Caco-2 (cell line): ENCODE measurements at regions not wholly inside any gene's neighbourhood (a gene's known extent, or its start where the extent isn't known, plus 50 kb on each side); places are given as distances from the start of the nearest gene placed in this dataset.

Source experiments
- BruUV-seq: library from RNA; stranded (reverse); fragments of 400-500 nt; replicated peaks from 2 replicates; lab custom pipeline; 2021; lab: Mats Ljungman, UMichigan
- CTCF ChIA-PET: fragments of 300-600 bp; sonication (Branson Sonifier 250); formaldehyde crosslinking; loops from one replicate; lab custom pipeline; 2022; ENCODE audit warnings: antibody characterized with exemption; lab: Charles Lee
- POLR2A ChIA-PET: fragments of 300-600 bp; sonication (Branson Sonifier 250); formaldehyde crosslinking; loops from one replicate; lab custom pipeline; 2022; ENCODE audit warnings: antibody characterized with exemption; lab: Charles Lee
- DNase-seq, 2 experiments: peaks; one replicate each; pipeline versions ENCODE4 v3.0.0 to v3.0.0-alpha.2; 2020 to 2022
- H3K27me3 ChIP-seq: replicated peaks from 2 replicates; pipeline ENCODE4 v1.6.0; 2011; ENCODE audit warnings: low read length; ENCODE audit not compliant: control insufficient read depth, insufficient read depth
- H3K36me3 ChIP-seq: 2 replicates; pipeline ENCODE4 v1.5.1; 2011; ENCODE audit warnings: low read length; ENCODE audit not compliant: control insufficient read depth, insufficient read depth
- H3K4me1 ChIP-seq: fragments of 250-450 bp; sonication (Bioruptor Pico); 2 replicates; pipeline ENCODE4 v1.5.1; 2020; ENCODE audit warnings: mild to moderate bottlenecking
- H3K4me3 ChIP-seq: 2 replicates; pipeline ENCODE4 v1.5.1; 2011; ENCODE audit warnings: low read depth, mild to moderate bottlenecking, control low read depth, low read length
- H3K9me3 ChIP-seq: fragments of 250-450 bp; sonication (Bioruptor Pico); 2 replicates; pipeline ENCODE4 v1.5.1; 2020; ENCODE audit warnings: mild to moderate bottlenecking, moderate library complexity
- H3K27ac Mint-ChIP-seq: one replicate; pipeline ENCODE4 v1.8.0; 2022; ENCODE audit warnings: mixed read lengths; ENCODE audit not compliant: unreplicated experiment
- H3K27me3 Mint-ChIP-seq: one replicate; pipeline ENCODE4 v1.8.0; 2022; ENCODE audit warnings: mixed read lengths; ENCODE audit not compliant: insufficient read depth, unreplicated experiment
- H3K36me3 Mint-ChIP-seq: one replicate; pipeline ENCODE4 v1.8.0; 2022; ENCODE audit warnings: mild to moderate bottlenecking, mixed read lengths; ENCODE audit not compliant: insufficient read depth, unreplicated experiment
- H3K4me1 Mint-ChIP-seq: one replicate; pipeline ENCODE4 v1.8.0; 2022; ENCODE audit warnings: low read depth, mixed read lengths; ENCODE audit not compliant: unreplicated experiment
- H3K4me3 Mint-ChIP-seq: one replicate; pipeline ENCODE4 v1.8.0; 2022; ENCODE audit warnings: mild to moderate bottlenecking, moderate library complexity, mixed read lengths; ENCODE audit not compliant: unreplicated experiment
- H3K9me3 Mint-ChIP-seq: one replicate; pipeline ENCODE4 v1.8.0; 2022; ENCODE audit warnings: mixed read lengths; ENCODE audit not compliant: unreplicated experiment
- CTCF ChIP-seq, 2 experiments: fragments of 200-600 bp in 1 of 2; IDR thresholded peaks; 1 replicate in 1 of 2; 2 replicates in 1 of 2; pipeline versions ENCODE4 v1.5.1 to v1.8.0; 2011 to 2022; ENCODE audit warnings: antibody characterized with exemption in 1 of 2, control low read depth in 1 of 2, inconsistent platforms in 1 of 2, low read depth in 1 of 2, low read length in 1 of 2, mild to moderate bottlenecking in 1 of 2, moderate library complexity in 1 of 2; ENCODE audit not compliant: insufficient read depth in 1 of 2, severe bottlenecking in 1 of 2, unreplicated experiment in 1 of 2
- intact Hi-C: fragments of 100-400 bp; cut with micrococcal nuclease; formaldehyde crosslinking; loops from one replicate; pipeline ENCODE4 v1.10.0; 2022; ENCODE audit not compliant: unreplicated experiment

- CTCF ChIA-PET: no interaction called here
- Histone ChIP-seq H3K4me1 (no peaks in the 10 kb centered on the region), H3K9me3 (no peaks in the 10 kb centered on the region), H3K36me3 (no peaks in the 10 kb centered on the region), H3K27me3 (no peaks in the 10 kb centered on the region), H3K4me3 (no peak overlapping the region)
- DNase-seq: no peak
- intact Hi-C loops: no loop called here
- H3K27ac Mint-ChIP-seq: no peak overlapping the region
- BruUV-seq: no TSS peak
- H3K36me3 Mint-ChIP-seq: no peaks in the 10 kb centered on the region
- POLR2A ChIA-PET: no interaction called here
- H3K4me1 Mint-ChIP-seq: no peaks in the 10 kb centered on the region
- H3K4me3 Mint-ChIP-seq: no peak overlapping the region
- no peaks in the 10 kb centered on the region for H3K27me3 Mint-ChIP-seq
- TF ChIP-seq CTCF (IDR thresholded peaks at IDR 0.05; ENCODE audit: insufficient read depth in 1 of 2, low read depth in 1 of 2, low read length in 1 of 2, severe bottlenecking in 1 of 2, unreplicated experiment in 1 of 2): no peak
- H3K9me3 Mint-ChIP-seq: no peaks in the 10 kb centered on the region
These were observed 696.5 kb upstream of the PTBP2 start for GRCh38 chr1:96025062-96025461.

GRCh38 chr1:96028071-96028470 is 693.5 kb upstream of the PTBP2 start:
- Mint-ChIP-seq H3K4me3 (no peak overlapping the region), H3K27ac (no peak overlapping the region), H3K4me1 (no peaks in the 10 kb centered on the region), H3K36me3 (no peaks in the 10 kb centered on the region), H3K27me3 (peaks cover 3% of the 10 kb centered on the region), H3K9me3 (no peaks in the 10 kb centered on the region)
- intact Hi-C loops: no loop called here
- no peak overlapping the region for H3K4me3 ChIP-seq
- no peaks in the 10 kb centered on the region for H3K27me3 ChIP-seq
- no TSS peak for BruUV-seq
- TF ChIP-seq CTCF (IDR thresholded peaks at IDR 0.05; ENCODE audit: insufficient read depth in 1 of 2, low read depth in 1 of 2, low read length in 1 of 2, severe bottlenecking in 1 of 2, unreplicated experiment in 1 of 2): no peak
- ChIA-PET CTCF (no interaction called here), POLR2A (no interaction called here)
- no peaks in the 10 kb centered on the region for H3K4me1 ChIP-seq
- no peak for DNase-seq
- H3K36me3 ChIP-seq: no peaks in the 10 kb centered on the region
- no peaks in the 10 kb centered on the region for H3K9me3 ChIP-seq

DNA sequence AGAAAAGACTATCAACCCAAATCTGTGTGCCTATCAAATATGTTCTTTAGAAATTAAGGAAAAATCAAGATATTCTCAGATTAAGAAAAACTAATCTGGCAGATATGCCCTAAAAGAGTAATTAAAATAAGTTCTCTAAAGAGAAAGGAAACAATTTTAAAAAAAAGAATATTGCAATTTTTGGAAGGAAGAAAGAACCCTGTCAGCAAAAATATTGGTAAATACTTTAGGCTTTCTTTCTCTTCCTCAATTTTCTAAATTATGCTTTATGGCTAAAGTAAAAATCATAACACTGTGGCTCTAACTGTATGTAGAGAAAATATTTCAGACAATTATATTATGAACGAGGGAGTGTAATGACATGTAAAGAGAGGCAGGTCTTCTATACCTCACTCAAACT is 691.3 kb upstream of the PTBP2 start:
- ChIA-PET POLR2A (no interaction called here), CTCF (no interaction called here)
- TF ChIP-seq CTCF (IDR thresholded peaks at IDR 0.05; ENCODE audit: insufficient read depth in 1 of 2, low read depth in 1 of 2, low read length in 1 of 2, severe bottlenecking in 1 of 2, unreplicated experiment in 1 of 2): no peak
- no peak overlapping the region for H3K4me3 ChIP-seq
- H3K4me1 ChIP-seq: no peaks in the 10 kb centered on the region
- no peaks in the 10 kb centered on the region for H3K36me3 ChIP-seq
- no TSS peak for BruUV-seq
- Mint-ChIP-seq H3K9me3 (no peaks in the 10 kb centered on the region), H3K27me3 (peaks cover 3% of the 10 kb centered on the region), H3K4me3 (no peak overlapping the region), H3K4me1 (no peaks in the 10 kb centered on the region), H3K36me3 (no peaks in the 10 kb centered on the region), H3K27ac (no peak overlapping the region)
- no peaks in the 10 kb centered on the region for H3K27me3 ChIP-seq
- no peaks in the 10 kb centered on the region for H3K9me3 ChIP-seq
- intact Hi-C loops: no loop called here
- no peak for DNase-seq
